H9 (cell line): ENCODE measurements at regions not wholly inside any gene's neighbourhood (a gene's known extent, or its start where the extent isn't known, plus 50 kb on each side); places are given as distances from the start of the nearest gene placed in this dataset.

ENCODE experiments used
- DNase-seq: peaks from one replicate; pipeline ENCODE4 v3.0.0-alpha.2; 2017
- H2AFZ ChIP-seq: one replicate; pipeline ENCODE4 v1.6.1; 2013; ENCODE audit warnings: mild to moderate bottlenecking, low read length, control low read depth, moderate library complexity
- H2AK5ac ChIP-seq: 2 replicates; pipeline ENCODE4 v1.6.1; 2013; ENCODE audit warnings: low read length, control low read depth, mixed read lengths; ENCODE audit not compliant: insufficient read length
- H2BK120ac ChIP-seq: one replicate; pipeline ENCODE4 v1.6.1; 2013; ENCODE audit warnings: low read depth, mild to moderate bottlenecking, low read length, control low read depth, inconsistent platforms; ENCODE audit not compliant: poor library complexity, severe bottlenecking
- H2BK12ac ChIP-seq: 2 replicates; pipeline ENCODE4 v1.6.1; 2013; ENCODE audit warnings: low read length, control low read depth, mixed read lengths, low read depth; ENCODE audit not compliant: insufficient read length
- H2BK15ac ChIP-seq: 2 replicates; pipeline ENCODE4 v1.6.1; 2013; ENCODE audit warnings: low read depth, low read length, control low read depth
- H2BK20ac ChIP-seq: one replicate; pipeline ENCODE4 v1.6.1; 2013; ENCODE audit warnings: low read depth, mild to moderate bottlenecking, low read length, control low read depth, inconsistent platforms; ENCODE audit not compliant: poor library complexity, severe bottlenecking
- H2BK5ac ChIP-seq: 2 replicates; pipeline ENCODE4 v1.6.1; 2013; ENCODE audit warnings: low read length, control low read depth, mixed read lengths; ENCODE audit not compliant: insufficient read length
- H3K14ac ChIP-seq: 2 replicates; pipeline ENCODE4 v1.6.1; 2013; ENCODE audit warnings: low read length, control low read depth; ENCODE audit not compliant: insufficient read depth
- H3K18ac ChIP-seq: 2 replicates; pipeline ENCODE4 v1.6.1; 2013; ENCODE audit warnings: low read depth, mild to moderate bottlenecking, mixed read lengths, low read length, control low read depth; ENCODE audit not compliant: insufficient read length
- H3K23ac ChIP-seq: 2 replicates; pipeline ENCODE4 v1.6.1; 2013; ENCODE audit warnings: low read length, control low read depth, mixed read lengths, low read depth; ENCODE audit not compliant: insufficient read length
- H3K23me2 ChIP-seq: 2 replicates; pipeline ENCODE4 v1.6.1; 2013; ENCODE audit warnings: low read depth, mild to moderate bottlenecking, mixed read lengths, low read length, control low read depth; ENCODE audit not compliant: insufficient read length, poor library complexity, severe bottlenecking
- H3K27ac ChIP-seq: 2 replicates; pipeline ENCODE4 v1.5.1; 2013; ENCODE audit warnings: low read length, control low read depth, mixed read lengths, low read depth; ENCODE audit not compliant: insufficient read length
- H3K27me3 ChIP-seq: 2 replicates; pipeline ENCODE4 v1.6.1; 2013; ENCODE audit warnings: low read length, control low read depth, inconsistent platforms; ENCODE audit not compliant: insufficient read depth
- H3K4ac ChIP-seq: 2 replicates; pipeline ENCODE4 v1.6.1; 2013; ENCODE audit warnings: low read depth, mild to moderate bottlenecking, control low read depth, inconsistent platforms, low read length, moderate library complexity
- H3K4me1 ChIP-seq: 2 replicates; pipeline ENCODE4 v1.6.1; 2013; ENCODE audit warnings: low read length, control low read depth, inconsistent platforms; ENCODE audit not compliant: insufficient read depth
- H3K4me2 ChIP-seq: 2 replicates; pipeline ENCODE4 v1.6.1; 2013; ENCODE audit warnings: low read length, control low read depth, mixed read lengths; ENCODE audit not compliant: insufficient read length, insufficient read depth
- H3K56ac ChIP-seq: 2 replicates; pipeline ENCODE4 v1.6.1; 2013; ENCODE audit warnings: low read depth, mild to moderate bottlenecking, mixed read lengths, low read length, control low read depth; ENCODE audit not compliant: insufficient read length
- H3K79me1 ChIP-seq: 2 replicates; pipeline ENCODE4 v1.6.1; 2013; ENCODE audit warnings: low read depth, mild to moderate bottlenecking, moderate library complexity, low read length, control low read depth, inconsistent platforms; ENCODE audit not compliant: insufficient read depth, poor library complexity, severe bottlenecking
- H3K79me2 ChIP-seq: 2 replicates; pipeline ENCODE4 v1.6.1; 2013; ENCODE audit warnings: low read length, control low read depth, inconsistent platforms; ENCODE audit not compliant: insufficient read depth
- H3K9ac ChIP-seq: 2 replicates; pipeline ENCODE4 v1.6.1; 2013; ENCODE audit warnings: low read length, control low read depth, mixed read lengths; ENCODE audit not compliant: insufficient read length; ENCODE audit errors: extremely low read depth
- H3K9me3 ChIP-seq: one replicate; pipeline ENCODE4 v1.6.1; 2013; ENCODE audit warnings: low read depth, low read length, inconsistent platforms; ENCODE audit not compliant: control insufficient read depth
- H3T11ph ChIP-seq: one replicate; pipeline ENCODE4 v1.6.1; 2013; ENCODE audit warnings: mild to moderate bottlenecking, low read length, control low read depth, inconsistent platforms
- H4K20me1 ChIP-seq: one replicate; pipeline ENCODE4 v1.6.1; 2013; ENCODE audit not compliant: control insufficient read depth, insufficient read length, insufficient read depth
- H4K5ac ChIP-seq: 2 replicates; pipeline ENCODE4 v1.6.1; 2013; ENCODE audit warnings: low read depth, mild to moderate bottlenecking, mixed read lengths, low read length, control low read depth; ENCODE audit not compliant: insufficient read length
- H4K8ac ChIP-seq: replicated peaks from 2 replicates; pipeline ENCODE4 v1.6.1; 2013; ENCODE audit warnings: low read length, control low read depth, mixed read lengths, low read depth; ENCODE audit not compliant: insufficient read length
- H4K91ac ChIP-seq: 2 replicates; pipeline ENCODE4 v1.6.1; 2013; ENCODE audit warnings: low read depth, mild to moderate bottlenecking, moderate library complexity, mixed read lengths, low read length, control low read depth; ENCODE audit not compliant: insufficient read length
- H3K27ac Mint-ChIP-seq, 3 experiments: 2 replicates in 2 of 3; 3 replicates in 1 of 3; pipeline ENCODE4 v1.8.0; 2020 to 2021; ENCODE audit warnings: mixed read lengths in 3 of 3, mild to moderate bottlenecking in 1 of 3, moderate library complexity in 1 of 3
- H3K27me3 Mint-ChIP-seq: 2 replicates; pipeline ENCODE4 v1.8.0; 2021; ENCODE audit warnings: low read depth, mild to moderate bottlenecking, moderate library complexity, mixed read lengths
- H3K36me3 Mint-ChIP-seq, 3 experiments: 2 replicates in 2 of 3; 3 replicates in 1 of 3; pipeline ENCODE4 v1.8.0; 2020 to 2021; ENCODE audit warnings: low read depth in 3 of 3, mixed read lengths in 3 of 3; ENCODE audit not compliant: insufficient read depth in 1 of 3
- H3K4me1 Mint-ChIP-seq, 2 experiments: 2 replicates each; pipeline ENCODE4 v1.8.0; 2020; ENCODE audit warnings: mixed read lengths in 2 of 2
- H3K4me3 Mint-ChIP-seq, 2 experiments: 2 replicates in 1 of 2; 3 replicates in 1 of 2; pipeline ENCODE4 v1.8.0; 2020 to 2021; ENCODE audit warnings: mild to moderate bottlenecking in 2 of 2, mixed read lengths in 2 of 2, moderate library complexity in 1 of 2
- H3K9me3 Mint-ChIP-seq, 2 experiments: 2 replicates in 1 of 2; 3 replicates in 1 of 2; pipeline ENCODE4 v1.8.0; 2020; ENCODE audit warnings: mild to moderate bottlenecking in 2 of 2, mixed read lengths in 2 of 2, moderate library complexity in 1 of 2
- WGBS: extraction: QIAGEN DNeasy Blood & Tissue Kit; methylation state at CpG from one replicate; pipeline ENCODE4 v1.1.7; 2013; ENCODE audit warnings: missing lambda C conversion rate, low lambda C conversion rate, mixed read lengths; ENCODE audit not compliant: insufficient read length; ENCODE audit errors: extremely low coverage; 5-methylcytosine and 5-hydroxymethylcytosine counted together
- TF ChIP-seq, protein P1 (sequence below): fragments of 200-600 bp; sonication (generic); conservative IDR thresholded peaks from 3 replicates; pipeline ENCODE4 v1.8.0; 2021; ENCODE audit warnings: antibody characterized with exemption, mild to moderate bottlenecking

DNA sequence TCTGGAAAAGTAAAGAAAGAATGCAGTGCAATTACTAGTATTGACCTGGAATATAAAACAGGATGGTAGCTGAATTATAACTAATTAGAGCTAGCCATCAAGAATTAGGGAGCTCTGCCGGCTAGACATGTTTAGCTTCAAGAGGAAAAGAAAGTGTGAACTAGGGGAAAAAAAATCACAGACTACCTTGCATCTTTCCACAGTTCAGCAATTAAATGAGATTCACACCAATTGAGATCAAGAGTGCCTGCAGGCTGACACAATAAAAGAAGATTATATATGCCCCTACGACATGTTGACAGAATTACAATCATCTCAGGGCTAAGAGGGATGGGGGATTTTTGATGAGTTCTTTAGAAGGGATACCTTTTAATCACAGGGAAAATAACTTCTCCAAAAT is 303.3 kb upstream of the CELF2 start:
- Histone ChIP-seq H2BK12ac (no peak overlapping the region), H2BK15ac (no peak overlapping the region), H3K18ac (no peak overlapping the region), H3K23ac (no peak overlapping the region), H3K79me2 (no peaks in the 10 kb centered on the region), H2BK5ac (no peak overlapping the region), H3K4me2 (no peak overlapping the region), H3K27me3 (no peaks in the 10 kb centered on the region), H3K14ac (no peak overlapping the region), H2BK20ac (no peak overlapping the region), H3K27ac (no peak overlapping the region), H3K9ac (no peak overlapping the region), H4K20me1 (no peaks in the 10 kb centered on the region), H3K23me2 (no peaks in the 10 kb centered on the region), H3T11ph (no peak overlapping the region), H4K91ac (no peak overlapping the region), H3K4ac (no peak overlapping the region), H3K56ac (no peak overlapping the region), H2BK120ac (no peak overlapping the region), H2AFZ (no peak overlapping the region), H3K4me1 (peaks cover 4% of the 10 kb centered on the region; the same call in 1 of the 2 replicates), H3K79me1 (no peaks in the 10 kb centered on the region), H4K8ac (no peak overlapping the region), H2AK5ac (no peak overlapping the region), H3K9me3 (no peaks in the 10 kb centered on the region), H4K5ac (no peak overlapping the region)
- TF ChIP-seq, protein P1, sequence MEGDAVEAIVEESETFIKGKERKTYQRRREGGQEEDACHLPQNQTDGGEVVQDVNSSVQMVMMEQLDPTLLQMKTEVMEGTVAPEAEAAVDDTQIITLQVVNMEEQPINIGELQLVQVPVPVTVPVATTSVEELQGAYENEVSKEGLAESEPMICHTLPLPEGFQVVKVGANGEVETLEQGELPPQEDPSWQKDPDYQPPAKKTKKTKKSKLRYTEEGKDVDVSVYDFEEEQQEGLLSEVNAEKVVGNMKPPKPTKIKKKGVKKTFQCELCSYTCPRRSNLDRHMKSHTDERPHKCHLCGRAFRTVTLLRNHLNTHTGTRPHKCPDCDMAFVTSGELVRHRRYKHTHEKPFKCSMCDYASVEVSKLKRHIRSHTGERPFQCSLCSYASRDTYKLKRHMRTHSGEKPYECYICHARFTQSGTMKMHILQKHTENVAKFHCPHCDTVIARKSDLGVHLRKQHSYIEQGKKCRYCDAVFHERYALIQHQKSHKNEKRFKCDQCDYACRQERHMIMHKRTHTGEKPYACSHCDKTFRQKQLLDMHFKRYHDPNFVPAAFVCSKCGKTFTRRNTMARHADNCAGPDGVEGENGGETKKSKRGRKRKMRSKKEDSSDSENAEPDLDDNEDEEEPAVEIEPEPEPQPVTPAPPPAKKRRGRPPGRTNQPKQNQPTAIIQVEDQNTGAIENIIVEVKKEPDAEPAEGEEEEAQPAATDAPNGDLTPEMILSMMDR: no peak
- DNase-seq: no peak
- no peak overlapping the region for H3K27ac Mint-ChIP-seq
- H3K4me1 Mint-ChIP-seq: peaks cover 8 to 9% of the 10 kb centered on the region in 2 experiments
- H3K36me3 Mint-ChIP-seq: no peaks in the 10 kb centered on the region; a peak in 1 of 7 replicates
- no peaks in the 10 kb centered on the region for H3K27me3 Mint-ChIP-seq
- H3K4me3 Mint-ChIP-seq: no peak overlapping the region
- no peaks in the 10 kb centered on the region; a peak in 1 of 5 replicates for H3K9me3 Mint-ChIP-seq
- WGBS: no CpG with 5 or more reads among the region's 2 CpGs
